H9 (cell line): ENCODE measurements at regions not wholly inside any gene's neighbourhood (a gene's known extent, or its start where the extent isn't known, plus 50 kb on each side); places are given as distances from the start of the nearest gene placed in this dataset.

ENCODE experiments used
- DNase-seq: peaks from one replicate; pipeline ENCODE4 v3.0.0-alpha.2; 2017
- H2AFZ ChIP-seq: one replicate; pipeline ENCODE4 v1.6.1; 2013; ENCODE audit warnings: mild to moderate bottlenecking, low read length, control low read depth, moderate library complexity
- H2AK5ac ChIP-seq: 2 replicates; pipeline ENCODE4 v1.6.1; 2013; ENCODE audit warnings: low read length, control low read depth, mixed read lengths; ENCODE audit not compliant: insufficient read length
- H2BK120ac ChIP-seq: one replicate; pipeline ENCODE4 v1.6.1; 2013; ENCODE audit warnings: low read depth, mild to moderate bottlenecking, low read length, control low read depth, inconsistent platforms; ENCODE audit not compliant: poor library complexity, severe bottlenecking
- H2BK12ac ChIP-seq: 2 replicates; pipeline ENCODE4 v1.6.1; 2013; ENCODE audit warnings: low read length, control low read depth, mixed read lengths, low read depth; ENCODE audit not compliant: insufficient read length
- H2BK15ac ChIP-seq: 2 replicates; pipeline ENCODE4 v1.6.1; 2013; ENCODE audit warnings: low read depth, low read length, control low read depth
- H2BK20ac ChIP-seq: one replicate; pipeline ENCODE4 v1.6.1; 2013; ENCODE audit warnings: low read depth, mild to moderate bottlenecking, low read length, control low read depth, inconsistent platforms; ENCODE audit not compliant: poor library complexity, severe bottlenecking
- H2BK5ac ChIP-seq: 2 replicates; pipeline ENCODE4 v1.6.1; 2013; ENCODE audit warnings: low read length, control low read depth, mixed read lengths; ENCODE audit not compliant: insufficient read length
- H3K14ac ChIP-seq: 2 replicates; pipeline ENCODE4 v1.6.1; 2013; ENCODE audit warnings: low read length, control low read depth; ENCODE audit not compliant: insufficient read depth
- H3K18ac ChIP-seq: 2 replicates; pipeline ENCODE4 v1.6.1; 2013; ENCODE audit warnings: low read depth, mild to moderate bottlenecking, mixed read lengths, low read length, control low read depth; ENCODE audit not compliant: insufficient read length
- H3K23ac ChIP-seq: 2 replicates; pipeline ENCODE4 v1.6.1; 2013; ENCODE audit warnings: low read length, control low read depth, mixed read lengths, low read depth; ENCODE audit not compliant: insufficient read length
- H3K23me2 ChIP-seq: 2 replicates; pipeline ENCODE4 v1.6.1; 2013; ENCODE audit warnings: low read depth, mild to moderate bottlenecking, mixed read lengths, low read length, control low read depth; ENCODE audit not compliant: insufficient read length, poor library complexity, severe bottlenecking
- H3K27ac ChIP-seq: 2 replicates; pipeline ENCODE4 v1.5.1; 2013; ENCODE audit warnings: low read length, control low read depth, mixed read lengths, low read depth; ENCODE audit not compliant: insufficient read length
- H3K27me3 ChIP-seq: 2 replicates; pipeline ENCODE4 v1.6.1; 2013; ENCODE audit warnings: low read length, control low read depth, inconsistent platforms; ENCODE audit not compliant: insufficient read depth
- H3K4ac ChIP-seq: 2 replicates; pipeline ENCODE4 v1.6.1; 2013; ENCODE audit warnings: low read depth, mild to moderate bottlenecking, control low read depth, inconsistent platforms, low read length, moderate library complexity
- H3K4me1 ChIP-seq: 2 replicates; pipeline ENCODE4 v1.6.1; 2013; ENCODE audit warnings: low read length, control low read depth, inconsistent platforms; ENCODE audit not compliant: insufficient read depth
- H3K4me2 ChIP-seq: 2 replicates; pipeline ENCODE4 v1.6.1; 2013; ENCODE audit warnings: low read length, control low read depth, mixed read lengths; ENCODE audit not compliant: insufficient read length, insufficient read depth
- H3K56ac ChIP-seq: 2 replicates; pipeline ENCODE4 v1.6.1; 2013; ENCODE audit warnings: low read depth, mild to moderate bottlenecking, mixed read lengths, low read length, control low read depth; ENCODE audit not compliant: insufficient read length
- H3K79me1 ChIP-seq: 2 replicates; pipeline ENCODE4 v1.6.1; 2013; ENCODE audit warnings: low read depth, mild to moderate bottlenecking, moderate library complexity, low read length, control low read depth, inconsistent platforms; ENCODE audit not compliant: insufficient read depth, poor library complexity, severe bottlenecking
- H3K79me2 ChIP-seq: 2 replicates; pipeline ENCODE4 v1.6.1; 2013; ENCODE audit warnings: low read length, control low read depth, inconsistent platforms; ENCODE audit not compliant: insufficient read depth
- H3K9ac ChIP-seq: 2 replicates; pipeline ENCODE4 v1.6.1; 2013; ENCODE audit warnings: low read length, control low read depth, mixed read lengths; ENCODE audit not compliant: insufficient read length; ENCODE audit errors: extremely low read depth
- H3K9me3 ChIP-seq: one replicate; pipeline ENCODE4 v1.6.1; 2013; ENCODE audit warnings: low read depth, low read length, inconsistent platforms; ENCODE audit not compliant: control insufficient read depth
- H3T11ph ChIP-seq: one replicate; pipeline ENCODE4 v1.6.1; 2013; ENCODE audit warnings: mild to moderate bottlenecking, low read length, control low read depth, inconsistent platforms
- H4K20me1 ChIP-seq: one replicate; pipeline ENCODE4 v1.6.1; 2013; ENCODE audit not compliant: control insufficient read depth, insufficient read length, insufficient read depth
- H4K5ac ChIP-seq: 2 replicates; pipeline ENCODE4 v1.6.1; 2013; ENCODE audit warnings: low read depth, mild to moderate bottlenecking, mixed read lengths, low read length, control low read depth; ENCODE audit not compliant: insufficient read length
- H4K8ac ChIP-seq: replicated peaks from 2 replicates; pipeline ENCODE4 v1.6.1; 2013; ENCODE audit warnings: low read length, control low read depth, mixed read lengths, low read depth; ENCODE audit not compliant: insufficient read length
- H4K91ac ChIP-seq: 2 replicates; pipeline ENCODE4 v1.6.1; 2013; ENCODE audit warnings: low read depth, mild to moderate bottlenecking, moderate library complexity, mixed read lengths, low read length, control low read depth; ENCODE audit not compliant: insufficient read length
- H3K27ac Mint-ChIP-seq, 3 experiments: 2 replicates in 2 of 3; 3 replicates in 1 of 3; pipeline ENCODE4 v1.8.0; 2020 to 2021; ENCODE audit warnings: mixed read lengths in 3 of 3, mild to moderate bottlenecking in 1 of 3, moderate library complexity in 1 of 3
- H3K27me3 Mint-ChIP-seq: 2 replicates; pipeline ENCODE4 v1.8.0; 2021; ENCODE audit warnings: low read depth, mild to moderate bottlenecking, moderate library complexity, mixed read lengths
- H3K36me3 Mint-ChIP-seq, 3 experiments: 2 replicates in 2 of 3; 3 replicates in 1 of 3; pipeline ENCODE4 v1.8.0; 2020 to 2021; ENCODE audit warnings: low read depth in 3 of 3, mixed read lengths in 3 of 3; ENCODE audit not compliant: insufficient read depth in 1 of 3
- H3K4me1 Mint-ChIP-seq, 2 experiments: 2 replicates each; pipeline ENCODE4 v1.8.0; 2020; ENCODE audit warnings: mixed read lengths in 2 of 2
- H3K4me3 Mint-ChIP-seq, 2 experiments: 2 replicates in 1 of 2; 3 replicates in 1 of 2; pipeline ENCODE4 v1.8.0; 2020 to 2021; ENCODE audit warnings: mild to moderate bottlenecking in 2 of 2, mixed read lengths in 2 of 2, moderate library complexity in 1 of 2
- H3K9me3 Mint-ChIP-seq, 2 experiments: 2 replicates in 1 of 2; 3 replicates in 1 of 2; pipeline ENCODE4 v1.8.0; 2020; ENCODE audit warnings: mild to moderate bottlenecking in 2 of 2, mixed read lengths in 2 of 2, moderate library complexity in 1 of 2
- CTCF ChIP-seq: fragments of 200-600 bp; sonication (generic); conservative IDR thresholded peaks from 3 replicates; pipeline ENCODE4 v1.8.0; 2021; ENCODE audit warnings: antibody characterized with exemption, mild to moderate bottlenecking
- whole genome bisulfite sequencing: extraction: QIAGEN DNeasy Blood & Tissue Kit; methylation state at CpG from one replicate; pipeline ENCODE4 v1.1.7; 2013; ENCODE audit warnings: missing lambda C conversion rate, low lambda C conversion rate, mixed read lengths; ENCODE audit not compliant: insufficient read length; ENCODE audit errors: extremely low coverage; 5-methylcytosine and 5-hydroxymethylcytosine counted together

GRCh38 chr6:167711211-167711610, 115.5 kb upstream of the AFDN start:
- Histone ChIP-seq H4K8ac (no peak overlapping the region), H3K9me3 (no peaks in the 10 kb centered on the region), H2BK12ac (no peak overlapping the region), H2BK15ac (no peak overlapping the region), H3T11ph (no peak overlapping the region), H3K79me2 (no peaks in the 10 kb centered on the region), H3K27ac (no peak overlapping the region), H4K5ac (no peak overlapping the region), H4K91ac (no peak overlapping the region), H3K18ac (no peak overlapping the region), H2BK5ac (no peak overlapping the region), H3K4me1 (no peaks in the 10 kb centered on the region), H3K4me2 (no peak overlapping the region), H2BK20ac (no peak overlapping the region), H3K79me1 (no peaks in the 10 kb centered on the region), H2AK5ac (no peak overlapping the region), H3K23me2 (no peaks in the 10 kb centered on the region), H4K20me1 (no peaks in the 10 kb centered on the region), H3K56ac (no peak overlapping the region), H3K9ac (no peak overlapping the region), H3K23ac (no peak overlapping the region), H3K14ac (no peak overlapping the region), H2AFZ (no peak overlapping the region), H3K27me3 (no peaks in the 10 kb centered on the region), H3K4ac (no peak overlapping the region), H2BK120ac (no peak overlapping the region)
- peaks cover 3% of the 10 kb centered on the region; the same call in 1 of the 2 replicates for H3K27me3 Mint-ChIP-seq
- no CpG with 5 or more reads among the region's 8 CpGs for WGBS
- no peak overlapping the region for H3K4me3 Mint-ChIP-seq
- H3K4me1 Mint-ChIP-seq = peaks cover 19 to 29% of the 10 kb centered on the region in 2 experiments
- no peaks in the 10 kb centered on the region for H3K9me3 Mint-ChIP-seq
- TF ChIP-seq CTCF = no peak
- no peak for DNase-seq
- H3K27ac Mint-ChIP-seq = peak overlapping the region in 1 of 3 experiments; percentile 5; a peak in 1 of 7 replicates
- H3K36me3 Mint-ChIP-seq = no peaks in the 10 kb centered on the region
